ENCODE measurements at regions not wholly inside any gene's neighbourhood (a gene's known extent, or its start where the extent isn't known, plus 50 kb on each side); places are given as distances from the start of the nearest gene placed in this dataset.
"Not testable (repeated sequence)": the region's sequence is repeated elsewhere in the genome, so short reads cannot be mapped to it uniquely, and the experiment has no call there.

DNA sequence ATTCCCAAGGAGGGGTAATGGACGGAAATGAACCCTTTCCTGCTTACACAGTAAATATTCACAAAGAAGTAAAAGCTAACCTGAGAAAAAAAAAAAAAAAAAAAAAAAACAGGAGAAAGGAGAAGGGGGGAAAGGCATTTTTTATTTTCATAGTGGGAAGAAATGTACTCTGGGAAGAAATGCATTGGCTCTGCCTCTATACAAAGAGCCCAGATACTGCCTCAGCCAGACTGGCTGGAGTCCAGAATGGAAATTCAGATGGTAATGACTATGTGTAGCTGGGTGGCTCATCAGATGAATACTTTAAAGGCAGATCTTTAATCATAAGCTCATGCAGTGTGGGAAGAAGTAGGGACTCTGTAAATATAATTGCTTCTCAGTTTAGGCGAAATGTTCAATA lies 124.9 kb upstream of the ZNF608 start:
- peak; percentile 58 for DNase-seq (ENCODE audit: low spot score)

DNA sequence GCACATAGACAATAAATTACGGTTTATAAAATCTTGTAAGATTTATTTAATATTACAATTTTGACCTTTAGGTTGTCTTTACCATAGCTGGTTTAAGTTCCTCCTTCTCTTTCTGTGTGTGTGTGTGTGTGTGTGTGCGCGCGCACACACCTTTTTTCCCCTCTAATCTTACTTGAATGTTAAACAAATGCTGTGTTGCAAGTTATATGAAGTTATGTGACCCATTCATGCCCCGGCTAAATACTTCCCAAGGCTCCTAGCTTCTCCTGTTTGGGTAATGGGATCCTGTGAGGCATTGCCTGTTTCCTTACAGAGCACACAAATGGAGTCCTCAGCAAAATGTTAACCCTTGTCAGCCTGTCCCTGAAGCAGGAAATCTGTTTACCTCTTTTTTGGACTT lies 125.6 kb upstream of the ZNF608 start:
- DNase-seq (ENCODE audit: low spot score) = no peak

DNA sequence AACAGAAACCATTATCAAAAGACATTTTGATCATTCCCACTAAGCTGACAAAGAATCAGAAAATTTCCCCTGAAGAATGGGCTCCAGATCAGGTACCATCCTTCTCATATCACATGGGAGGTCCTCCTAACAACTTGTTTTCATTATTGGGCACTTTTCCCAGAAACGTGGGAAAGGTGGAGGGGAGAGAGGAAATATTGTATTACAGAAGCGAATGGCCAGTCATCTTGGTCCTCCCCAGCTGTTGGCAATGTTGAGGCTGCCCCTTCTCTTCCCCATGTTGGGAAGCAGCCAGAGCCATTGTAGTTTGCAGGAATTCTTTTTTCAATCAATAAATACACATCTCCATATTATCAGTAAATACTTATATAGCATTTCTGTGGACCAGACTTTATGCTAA lies 126.2 kb upstream of the ZNF608 start:
- DNase-seq (ENCODE audit: low spot score) = no peak

DNA sequence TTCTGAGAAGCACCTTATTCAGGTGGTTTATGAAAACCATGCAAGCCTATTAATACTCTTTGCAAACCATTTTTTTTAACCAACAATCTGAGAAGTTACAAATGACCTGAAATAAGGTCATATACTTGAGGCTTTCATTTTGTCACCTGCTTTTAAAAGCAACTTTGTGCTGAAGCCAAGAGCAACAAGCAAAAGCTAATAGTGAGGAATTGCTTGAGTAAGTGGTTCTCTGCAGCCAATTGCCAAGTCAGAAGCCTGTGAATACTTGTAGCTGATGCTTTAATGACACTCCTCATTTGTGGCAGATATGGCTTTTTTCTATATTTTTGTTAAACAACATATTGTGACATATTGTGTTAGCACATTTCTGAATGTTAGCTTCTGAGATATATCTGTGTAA lies 126.7 kb upstream of the ZNF608 start:
- no peak for DNase-seq (ENCODE audit: low spot score)

DNA sequence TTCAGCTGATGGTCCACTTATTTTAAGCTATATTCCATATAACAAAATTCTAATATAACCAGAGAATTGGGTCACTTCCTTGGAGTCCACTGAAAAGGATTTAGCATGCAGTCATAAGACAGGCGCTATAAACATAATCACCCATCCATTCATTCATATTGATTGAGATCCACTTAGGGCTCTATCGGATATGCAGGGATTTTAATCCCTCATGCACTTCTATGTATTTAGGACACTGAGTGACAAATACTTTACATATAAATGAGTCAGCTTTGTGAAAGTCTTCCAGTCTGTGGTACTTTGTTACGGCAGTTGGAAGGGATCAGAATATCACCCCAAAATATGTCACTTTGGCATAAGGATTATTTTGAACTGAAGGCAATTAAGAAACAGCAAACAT lies 127.3 kb upstream of the ZNF608 start:
- no peak for DNase-seq (ENCODE audit: low spot score)

DNA sequence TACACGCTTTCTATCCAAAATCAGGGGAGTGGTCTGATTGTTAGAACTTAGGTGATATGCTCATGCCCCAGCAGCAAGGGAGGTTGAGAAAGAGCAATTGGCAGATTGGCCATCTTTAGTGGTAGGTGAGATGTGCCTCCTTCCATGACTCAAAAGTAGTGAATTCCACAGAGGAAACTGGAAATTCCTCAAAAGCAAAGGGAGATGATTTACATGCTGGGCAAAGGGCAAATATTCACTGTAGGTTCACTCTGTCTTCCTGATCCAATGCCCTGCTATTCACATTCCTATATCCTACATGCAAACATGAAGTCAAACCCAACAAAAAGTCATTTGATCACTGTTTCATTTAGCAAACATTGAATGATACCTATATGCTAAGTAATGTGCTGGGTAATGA lies 130.1 kb upstream of the ZNF608 start:
- DNase-seq (ENCODE audit: low spot score) = no peak

DNA sequence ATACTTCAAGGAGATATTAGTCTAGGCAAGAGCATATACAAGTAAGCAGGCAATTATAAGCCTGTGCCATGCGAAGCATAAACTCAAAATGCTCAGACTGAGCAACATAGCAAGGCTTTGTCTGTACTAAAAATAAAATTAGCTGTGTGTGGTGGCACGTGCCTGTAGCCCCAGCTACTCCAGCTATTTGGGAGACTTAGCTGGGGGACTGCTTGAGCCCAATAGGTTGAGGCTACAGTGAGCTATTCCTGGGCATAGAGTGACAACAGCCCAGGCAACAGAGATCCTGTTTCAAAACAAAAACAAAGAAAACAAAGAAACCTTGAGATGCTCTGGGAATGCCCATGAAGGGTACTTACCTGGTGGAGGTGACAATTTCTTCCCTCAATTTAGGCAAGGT lies 130.5 kb upstream of the ZNF608 start:
- no peak for DNase-seq (ENCODE audit: low spot score)

DNA sequence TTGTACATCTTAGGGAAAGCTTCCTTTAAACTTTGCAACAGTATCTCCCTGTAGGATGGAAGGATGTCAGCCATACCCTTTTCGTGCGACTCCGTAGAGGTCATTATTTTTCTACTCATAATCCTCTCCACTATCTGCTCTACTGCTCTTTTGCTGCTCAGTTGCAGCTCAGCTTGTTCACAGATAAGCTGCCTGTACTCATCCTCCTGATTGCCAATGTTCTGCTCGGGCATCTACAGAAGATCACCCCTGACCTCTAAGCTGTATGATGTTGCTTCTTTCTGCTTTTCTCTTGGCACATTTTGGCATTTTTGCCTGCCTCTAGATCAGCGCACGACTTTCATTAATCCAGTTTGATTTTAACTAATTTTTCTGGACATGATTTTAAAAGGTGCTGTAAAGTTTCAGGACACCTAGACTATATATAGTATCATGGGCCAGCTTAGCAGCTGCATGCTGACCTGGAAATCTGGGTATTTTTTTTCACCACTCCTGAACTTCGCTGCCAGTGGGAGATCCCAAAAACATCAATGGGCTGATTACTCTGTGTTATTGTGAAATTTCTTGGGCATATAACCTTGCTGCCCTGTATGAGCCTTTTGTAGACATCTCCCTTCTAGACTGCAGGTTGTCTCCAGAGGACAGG lies 131.2 kb upstream of the ZNF608 start:
- DNase-seq (ENCODE audit: low spot score) = no peak

DNA sequence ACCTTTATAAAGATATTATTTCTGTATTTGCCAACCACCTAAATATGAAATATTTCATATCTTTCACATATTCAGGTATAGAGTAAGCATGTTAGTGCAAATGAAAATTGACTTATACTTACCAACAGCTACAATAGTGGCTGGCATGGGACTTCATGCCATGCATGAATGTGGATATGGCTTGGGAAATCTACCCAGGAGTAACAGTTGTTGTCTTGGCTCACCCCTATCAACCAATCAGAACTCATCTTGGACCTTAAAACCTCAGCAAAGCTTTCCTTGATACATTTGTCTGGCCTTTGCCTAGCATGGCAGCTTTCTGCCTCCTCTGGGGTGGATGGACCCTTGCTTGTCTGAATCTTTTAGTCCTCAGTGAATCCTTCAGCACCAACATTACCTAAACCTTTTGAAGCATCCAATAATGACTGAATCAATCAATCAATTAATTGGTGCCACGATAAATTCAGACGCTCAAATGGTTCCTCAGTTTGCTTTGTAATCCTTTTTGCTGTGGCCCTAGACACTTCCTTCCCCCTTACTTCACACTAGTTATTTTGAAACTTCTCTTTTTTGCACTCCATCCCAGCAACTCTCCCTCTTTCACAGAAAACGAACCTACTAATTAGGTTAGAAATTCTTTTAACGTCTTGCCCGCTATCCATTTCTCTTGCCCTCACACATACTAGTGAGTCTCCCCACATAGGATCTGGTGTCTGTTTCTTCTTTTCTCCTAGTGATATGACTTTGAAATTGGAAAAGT lies 132.3 kb upstream of the ZNF608 start:
- no peak for DNase-seq (ENCODE audit: low spot score)

DNA sequence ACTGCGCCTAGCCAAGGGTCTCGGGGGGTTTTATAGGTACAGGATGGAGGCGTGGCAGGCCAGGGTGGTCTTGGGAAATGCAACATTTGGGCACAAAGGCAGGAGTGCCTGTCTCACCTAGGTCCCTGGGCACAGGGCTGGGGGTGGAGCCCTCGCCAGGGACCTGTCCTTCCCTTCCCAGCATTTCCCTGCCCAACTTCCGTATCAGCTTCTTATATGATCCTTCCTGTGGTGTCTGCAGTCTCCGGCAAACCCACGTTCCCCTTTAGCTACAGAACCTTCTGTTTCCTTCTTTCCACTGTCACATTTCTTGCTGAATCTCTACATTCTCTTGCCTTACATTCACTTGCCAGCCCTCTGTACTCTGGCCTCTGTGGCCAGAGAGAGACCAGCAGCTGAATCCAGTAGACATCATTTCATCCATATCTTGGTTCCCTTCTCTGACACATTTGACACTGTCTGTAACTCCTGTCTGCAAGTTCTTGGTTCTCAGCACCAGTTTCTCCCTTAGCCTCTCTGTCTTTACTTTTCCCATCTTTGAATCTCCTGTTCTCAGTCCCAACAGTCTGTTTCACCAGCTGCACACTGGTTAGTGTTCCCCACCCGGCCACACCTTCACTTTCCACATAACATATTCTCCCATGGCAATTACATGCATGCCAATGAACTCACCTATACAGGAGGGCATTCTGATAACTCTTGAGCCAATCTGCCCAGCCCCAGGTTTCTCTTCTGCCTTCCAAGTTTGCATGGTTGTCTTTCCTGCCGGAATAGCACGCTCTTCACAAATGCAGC lies 134.7 kb upstream of the ZNF608 start:
- DNase-seq (ENCODE audit: low spot score) = no peak

DNA sequence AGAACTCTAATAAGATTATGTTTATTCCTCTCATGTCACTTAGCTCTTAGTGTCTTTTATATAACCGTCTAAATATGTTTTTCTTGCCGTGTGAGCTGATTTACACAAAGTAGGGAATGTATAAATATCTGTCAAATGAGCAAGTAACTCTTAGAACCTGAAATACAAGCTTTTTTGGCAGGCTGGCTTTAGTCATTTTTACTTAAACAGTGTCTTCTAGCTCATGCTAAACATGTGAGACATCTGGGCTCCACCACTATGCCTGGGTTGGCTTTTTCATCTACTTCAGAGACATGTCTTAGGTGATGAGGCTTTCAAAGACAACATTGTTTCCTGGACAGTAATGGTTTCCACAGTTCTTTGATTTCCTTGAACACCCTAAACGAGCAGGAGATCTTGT lies 137.2 kb upstream of the ZNF608 start:
- no peak for DNase-seq (ENCODE audit: low spot score)

DNA sequence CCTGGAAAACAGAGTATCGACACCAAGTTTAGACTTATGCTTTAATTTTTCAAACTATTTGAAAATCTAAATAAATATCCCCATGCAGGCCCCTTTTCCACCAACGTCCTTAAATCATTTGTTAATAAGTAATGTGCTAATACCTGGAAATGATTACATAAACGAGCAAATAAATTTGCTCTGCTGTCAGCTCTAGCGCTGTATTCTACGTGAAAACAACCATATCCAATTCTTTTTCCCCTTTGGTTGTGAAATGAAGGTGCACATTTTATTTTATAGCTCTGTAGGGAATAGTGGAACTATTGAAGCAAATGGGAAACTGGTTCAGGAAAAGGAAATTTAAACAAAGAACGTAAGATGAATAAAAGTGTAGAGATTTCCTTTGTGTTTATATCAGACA lies 137.7 kb upstream of the ZNF608 start:
- no peak for DNase-seq (ENCODE audit: low spot score)

DNA sequence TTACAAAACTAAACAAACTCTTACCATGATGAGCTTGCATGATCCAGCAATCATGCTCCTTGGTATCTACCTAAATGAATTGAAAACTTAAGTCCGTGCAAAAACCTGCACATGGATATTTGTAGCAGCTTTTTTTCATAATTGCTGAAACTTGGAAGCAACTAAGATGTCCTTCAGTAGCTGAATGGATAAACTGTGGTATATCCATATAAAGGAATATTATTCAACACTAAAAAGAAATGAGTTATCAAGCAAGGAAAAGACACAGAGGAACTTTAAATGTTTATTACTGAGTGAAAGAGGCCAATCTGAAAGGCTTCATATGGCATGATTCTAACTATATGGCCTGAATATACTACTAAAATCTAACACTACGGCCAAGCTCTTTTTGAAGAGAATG lies 139.1 kb upstream of the ZNF608 start:
- no peak for DNase-seq (ENCODE audit: low spot score)

DNA sequence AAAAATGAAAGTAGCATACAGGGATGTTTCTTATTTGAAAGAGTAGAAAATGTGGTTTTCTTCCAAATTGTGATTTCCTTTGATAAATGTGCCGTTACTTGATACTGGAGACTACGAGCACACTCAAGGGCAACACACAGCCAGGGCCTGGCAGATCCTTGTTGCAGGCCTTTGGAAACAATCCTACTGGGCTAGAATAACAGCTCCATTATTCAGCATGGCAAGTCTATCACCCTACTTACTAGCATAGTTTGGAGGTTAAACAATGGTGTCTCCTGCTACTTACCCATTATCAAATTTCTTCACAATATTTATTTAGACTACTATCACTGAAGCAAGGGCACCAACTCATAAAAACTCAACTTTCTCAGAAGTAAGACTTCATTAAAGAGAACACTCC lies 140.8 kb upstream of the ZNF608 start:
- no peak for DNase-seq (ENCODE audit: low spot score)

DNA sequence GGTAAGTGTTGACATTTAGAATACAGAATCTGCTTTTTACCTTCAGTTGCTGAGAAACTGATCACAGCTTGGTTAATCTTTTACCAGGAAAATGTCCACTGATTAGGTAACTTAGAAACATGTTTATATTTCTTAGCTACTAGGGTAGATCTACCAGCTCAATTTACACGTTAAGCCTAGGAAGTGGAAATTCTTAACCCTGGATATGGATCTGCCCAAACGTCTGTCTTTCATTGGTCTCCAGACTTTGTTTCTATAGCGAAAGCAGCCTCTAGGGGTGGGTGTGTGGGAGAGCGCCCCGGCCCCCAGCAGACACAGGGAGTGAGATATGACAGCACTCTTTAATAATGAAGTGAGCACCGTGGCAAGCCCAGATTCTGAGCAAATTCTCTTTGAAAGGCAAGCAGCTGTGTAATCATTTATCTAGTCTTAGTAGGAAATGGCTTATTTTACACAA lies 141.6 kb upstream of the ZNF608 start:
- no peak for DNase-seq (ENCODE audit: low spot score)

DNA sequence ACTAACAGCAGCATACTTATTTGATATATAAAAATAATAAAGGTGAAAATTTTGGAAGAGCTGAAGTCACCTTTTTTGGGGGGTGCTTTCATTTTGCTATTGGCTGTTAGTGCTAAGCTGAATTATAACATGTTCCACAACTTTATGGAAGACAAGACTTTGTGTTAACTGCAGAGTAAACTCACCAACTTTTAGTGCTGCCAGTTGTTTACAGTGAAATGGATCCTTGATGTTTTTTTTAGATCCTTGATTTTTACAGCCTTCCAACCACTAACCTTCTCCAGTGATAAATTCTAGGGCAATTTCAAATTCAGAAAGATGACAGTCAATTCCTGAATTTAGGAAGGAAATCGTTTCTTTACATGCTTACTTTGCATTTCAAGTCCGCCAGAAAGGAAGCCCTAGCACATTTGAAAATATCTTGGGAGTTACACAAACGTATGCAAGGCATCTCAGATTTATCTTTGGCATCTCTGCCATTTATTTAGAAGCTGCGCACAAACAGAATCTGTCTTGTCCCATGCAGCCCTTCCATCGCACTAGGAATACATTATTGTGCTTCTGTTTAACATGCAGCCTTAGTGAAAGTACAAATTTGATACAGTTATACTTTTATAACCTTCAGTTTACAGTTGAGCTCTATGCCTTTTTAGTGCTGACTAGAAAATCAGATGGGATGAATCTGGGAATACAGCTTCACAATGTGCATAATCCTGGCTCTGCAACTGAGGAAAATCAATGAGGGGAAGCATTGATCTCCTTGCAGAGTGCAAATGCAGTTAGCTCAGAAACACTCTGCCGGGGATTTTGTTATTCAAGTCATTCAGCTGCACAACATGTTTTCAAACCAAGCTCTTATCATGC lies 142.4 kb upstream of the ZNF608 start:
- no peak for DNase-seq (ENCODE audit: low spot score)

DNA sequence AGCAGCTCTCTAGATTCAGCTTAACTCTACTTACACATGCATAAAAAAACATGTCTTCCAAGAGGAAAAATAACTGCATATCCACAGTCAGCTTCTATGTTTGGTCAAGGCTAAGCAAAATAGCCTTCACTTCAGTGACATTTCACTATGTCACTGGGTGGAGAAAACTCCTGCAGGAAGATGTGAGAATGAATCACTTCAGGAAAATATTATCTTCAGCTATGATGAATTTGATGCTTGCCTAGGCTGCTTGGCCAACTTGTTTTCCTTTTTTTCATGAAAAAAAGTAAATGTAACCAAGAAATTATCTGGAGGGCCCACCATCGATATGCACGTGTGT lies 143.0 kb upstream of the ZNF608 start:
- no peak for DNase-seq (ENCODE audit: low spot score)

DNA sequence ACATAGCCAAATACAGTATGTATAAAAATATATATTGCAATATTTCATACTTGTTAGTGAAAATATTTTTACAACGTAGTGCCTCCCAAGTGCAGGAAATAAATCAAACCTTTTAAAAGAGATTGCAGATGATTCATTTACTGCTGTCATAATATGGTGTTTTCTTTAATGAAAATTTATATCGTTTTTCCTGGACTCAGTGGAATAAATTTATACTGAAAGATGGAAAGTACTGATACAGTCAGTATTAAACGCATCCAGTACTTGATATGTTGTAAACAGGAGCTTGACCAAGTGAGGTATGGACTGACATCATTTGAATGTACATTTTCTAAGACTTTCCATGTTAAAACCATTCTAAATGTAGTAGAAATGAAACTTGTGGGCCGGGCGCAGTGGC lies 143.4 kb upstream of the ZNF608 start:
- no peak for DNase-seq (ENCODE audit: low spot score)

DNA sequence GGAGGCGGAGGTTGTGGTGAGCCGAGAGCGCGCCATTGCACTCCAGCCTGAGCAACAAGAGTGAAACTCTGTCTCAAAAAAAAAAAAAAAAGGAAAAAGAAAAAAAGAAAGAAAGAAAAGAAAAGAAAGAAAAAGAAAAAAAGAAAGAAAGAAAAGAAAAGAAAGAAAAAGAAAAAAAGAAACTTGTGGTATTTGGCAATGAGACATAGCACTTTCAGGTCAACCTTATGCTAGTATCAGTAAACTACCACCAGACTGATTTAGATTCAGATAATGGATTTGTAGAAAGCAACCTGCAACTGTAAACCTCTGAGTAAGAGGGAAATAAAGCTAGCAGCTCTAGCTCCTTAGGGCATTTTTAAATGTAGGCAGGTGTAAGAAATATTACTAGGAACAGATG lies 144.0 kb upstream of the ZNF608 start:
- not testable (repeated sequence) for DNase-seq (ENCODE audit: low spot score)

DNA sequence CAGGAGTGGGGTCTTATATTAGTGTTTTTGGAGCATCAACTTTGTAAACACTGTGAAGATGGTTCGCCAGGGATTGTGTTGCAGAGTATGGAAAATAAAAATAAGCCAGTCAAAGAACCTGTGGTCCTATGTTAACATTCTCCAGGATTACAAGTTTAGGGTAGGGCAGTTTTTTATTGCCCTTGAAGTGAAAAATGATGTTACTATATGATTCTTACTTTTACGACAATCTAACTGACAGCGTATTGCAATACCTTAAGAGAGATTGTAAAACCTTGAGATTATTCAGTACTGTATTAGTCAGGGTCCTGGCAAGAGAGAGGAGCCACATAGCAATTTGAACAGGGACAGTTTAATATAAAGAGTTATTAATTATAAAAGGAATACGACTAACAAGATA lies 144.7 kb upstream of the ZNF608 start:
- DNase-seq (ENCODE audit: low spot score) = no peak

DNA sequence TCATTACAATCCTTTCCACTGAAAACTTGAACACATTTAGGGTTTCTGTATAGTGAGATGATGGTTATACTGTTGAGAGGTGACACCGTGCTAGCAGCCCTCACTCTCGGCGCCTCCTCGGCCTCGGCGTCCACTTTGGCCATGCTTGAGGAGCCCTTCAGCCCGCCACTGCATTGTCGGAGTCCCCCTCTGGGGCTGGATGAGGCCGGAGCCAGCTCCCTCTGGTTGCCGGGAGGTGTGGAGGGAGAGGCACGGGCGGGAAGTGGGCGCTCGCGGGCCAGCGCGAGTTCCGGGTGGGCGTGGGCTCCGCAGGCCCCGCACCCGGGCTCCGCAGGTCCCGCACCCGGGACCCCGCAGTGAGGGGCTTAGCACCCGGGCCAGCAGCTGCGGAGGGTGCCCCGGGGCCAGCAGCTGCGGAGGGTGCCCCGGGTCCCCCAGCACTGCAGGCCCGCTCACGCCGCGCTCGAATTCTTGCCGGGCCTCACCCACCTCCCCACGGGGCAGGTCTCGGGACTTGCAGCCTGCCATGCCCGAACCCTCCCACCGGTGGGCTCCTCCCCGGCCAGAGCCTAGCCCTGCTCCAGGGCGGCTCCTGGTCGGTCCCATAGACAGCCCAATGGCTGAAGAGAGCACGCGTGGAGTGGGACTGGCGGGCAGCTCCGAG lies 145.9 kb upstream of the ZNF608 start:
- DNase-seq (ENCODE audit: low spot score) = no peak

DNA sequence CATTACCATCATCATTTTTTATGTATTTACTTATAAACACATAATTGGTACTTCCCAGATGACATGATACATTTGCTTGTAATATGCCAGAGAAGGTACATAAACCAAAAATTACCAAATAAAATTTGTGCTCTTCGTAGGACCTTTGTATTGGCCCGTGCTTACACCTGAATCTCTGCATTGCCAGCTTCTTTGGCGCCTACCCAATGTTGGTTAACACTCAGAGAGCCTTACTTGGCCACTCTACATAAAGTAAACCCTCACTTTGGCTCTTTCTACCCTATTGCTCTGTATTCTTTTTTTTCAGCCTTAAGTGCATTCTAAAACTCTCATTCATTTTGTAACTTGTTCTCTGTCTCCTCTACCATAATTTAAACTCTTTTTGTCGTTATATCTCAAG lies 148.1 kb upstream of the ZNF608 start:
- no peak for DNase-seq (ENCODE audit: low spot score)
